ENCODE measurements at regions not wholly inside any gene's neighbourhood (a gene's known extent, or its start where the extent isn't known, plus 50 kb on each side); places are given as distances from the start of the nearest gene placed in this dataset.

DNA sequence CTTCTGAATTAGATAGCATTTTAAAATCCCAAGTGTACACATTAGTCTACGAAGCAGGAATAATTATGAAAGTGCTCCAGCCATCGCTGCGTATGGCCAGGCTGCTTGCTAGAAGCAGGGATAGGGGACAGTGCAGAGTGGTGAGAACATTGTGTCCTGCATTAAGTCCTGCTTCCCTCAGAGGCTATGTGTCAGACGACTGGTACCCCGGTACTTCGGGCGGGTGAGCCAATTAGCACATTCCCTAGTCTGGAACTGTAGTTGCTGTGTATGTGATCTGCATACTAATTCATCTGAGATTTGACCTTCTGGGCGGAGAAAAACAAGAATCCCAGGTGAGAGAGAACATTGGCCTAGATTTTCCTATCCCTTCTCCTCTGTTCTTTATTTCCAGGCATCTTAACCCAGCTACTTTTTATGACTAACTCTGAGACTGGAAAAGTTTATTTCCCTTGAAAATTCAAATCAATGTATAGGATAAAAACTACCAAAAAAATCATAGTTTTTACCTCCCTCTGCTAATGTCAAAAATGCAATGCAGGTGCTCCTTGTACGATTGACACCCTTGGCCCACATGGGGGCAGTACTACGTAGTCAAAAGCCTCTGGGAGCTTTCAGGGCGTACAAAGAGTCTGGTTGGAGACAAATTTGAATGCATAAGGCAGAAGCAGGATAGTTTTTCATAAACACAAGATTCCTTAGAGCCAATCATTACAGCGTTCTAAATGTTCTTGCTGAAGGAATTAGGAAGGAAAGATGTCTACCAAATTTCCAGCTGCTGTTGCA, 764.3 kb downstream of the NOVA1 start:
- Histone ChIP-seq H3K27me3 (no peaks in the 10 kb centered on the region), H3K4me2 (no peak overlapping the region), H2AFZ (no peak overlapping the region), H3K9me3 (ENCODE audit: low read depth) (no peaks in the 10 kb centered on the region), H4K20me1 (ENCODE audit: insufficient read depth, poor library complexity, severe bottlenecking) (no peaks in the 10 kb centered on the region), H3K27ac (no peak overlapping the region), H3K4me1 (ENCODE audit: insufficient read depth) (no peaks in the 10 kb centered on the region), H3K36me3 (replicated peaks; ENCODE audit: insufficient read depth, low read depth) (no peaks in the 10 kb centered on the region), H3K79me2 (no peaks in the 10 kb centered on the region), H3K4me3 (no peak overlapping the region), H3K9me2 (replicated peaks; ENCODE audit: insufficient read depth) (no peaks in the 10 kb centered on the region)
- no peak for TF ChIP-seq EZH2 (IDR thresholded peaks at IDR 0.05; ENCODE audit: borderline replicate concordance)
- TF ChIP-seq, protein P1, sequence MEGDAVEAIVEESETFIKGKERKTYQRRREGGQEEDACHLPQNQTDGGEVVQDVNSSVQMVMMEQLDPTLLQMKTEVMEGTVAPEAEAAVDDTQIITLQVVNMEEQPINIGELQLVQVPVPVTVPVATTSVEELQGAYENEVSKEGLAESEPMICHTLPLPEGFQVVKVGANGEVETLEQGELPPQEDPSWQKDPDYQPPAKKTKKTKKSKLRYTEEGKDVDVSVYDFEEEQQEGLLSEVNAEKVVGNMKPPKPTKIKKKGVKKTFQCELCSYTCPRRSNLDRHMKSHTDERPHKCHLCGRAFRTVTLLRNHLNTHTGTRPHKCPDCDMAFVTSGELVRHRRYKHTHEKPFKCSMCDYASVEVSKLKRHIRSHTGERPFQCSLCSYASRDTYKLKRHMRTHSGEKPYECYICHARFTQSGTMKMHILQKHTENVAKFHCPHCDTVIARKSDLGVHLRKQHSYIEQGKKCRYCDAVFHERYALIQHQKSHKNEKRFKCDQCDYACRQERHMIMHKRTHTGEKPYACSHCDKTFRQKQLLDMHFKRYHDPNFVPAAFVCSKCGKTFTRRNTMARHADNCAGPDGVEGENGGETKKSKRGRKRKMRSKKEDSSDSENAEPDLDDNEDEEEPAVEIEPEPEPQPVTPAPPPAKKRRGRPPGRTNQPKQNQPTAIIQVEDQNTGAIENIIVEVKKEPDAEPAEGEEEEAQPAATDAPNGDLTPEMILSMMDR (IDR thresholded peaks at IDR 0.05; ENCODE audit: poor library complexity), result peak; percentile 71
- peak; percentile 72 for DNase-seq (ENCODE audit: low spot score)
- 55% methylated on average over 12 of the region's 12 CpGs for WGBS (ENCODE audit: low lambda C conversion rate, missing lambda C conversion rate)

DNA sequence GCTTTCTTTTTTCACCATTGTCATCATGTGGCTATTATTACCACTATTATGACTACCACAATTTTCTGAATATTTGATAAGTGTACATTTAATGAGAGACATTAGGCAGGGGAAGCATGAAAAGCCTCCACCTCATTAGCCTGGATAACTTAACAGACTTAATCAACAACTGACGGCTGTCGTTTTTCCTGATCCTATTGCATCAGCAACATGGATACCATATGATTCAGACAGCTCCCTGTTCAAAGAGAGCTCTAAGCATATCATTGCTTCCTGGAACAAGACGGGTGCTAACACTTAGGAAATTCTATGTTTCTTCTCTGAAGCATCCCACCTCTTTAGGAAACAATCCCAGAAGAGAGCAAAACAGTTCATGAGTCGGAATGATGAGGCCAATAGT, 765.2 kb downstream of the NOVA1 start:
- Histone ChIP-seq H3K79me2 (no peaks in the 10 kb centered on the region), H3K4me2 (no peak overlapping the region), H3K9me2 (replicated peaks; ENCODE audit: insufficient read depth) (no peaks in the 10 kb centered on the region), H3K27me3 (no peaks in the 10 kb centered on the region), H3K4me3 (no peak overlapping the region), H3K27ac (no peak overlapping the region), H3K9me3 (ENCODE audit: low read depth) (no peaks in the 10 kb centered on the region), H2AFZ (no peak overlapping the region), H3K4me1 (ENCODE audit: insufficient read depth) (no peaks in the 10 kb centered on the region), H4K20me1 (ENCODE audit: insufficient read depth, poor library complexity, severe bottlenecking) (no peaks in the 10 kb centered on the region), H3K36me3 (replicated peaks; ENCODE audit: insufficient read depth, low read depth) (no peaks in the 10 kb centered on the region)
- WGBS (ENCODE audit: low lambda C conversion rate, missing lambda C conversion rate), result 72% methylated on average over 4 of the region's 4 CpGs
- TF ChIP-seq EZH2phosphoT487 (IDR thresholded peaks at IDR 0.05; ENCODE audit: low read depth, severe bottlenecking, unreplicated experiment) (no peak), EZH2 (IDR thresholded peaks at IDR 0.05; ENCODE audit: borderline replicate concordance) (no peak)
- TF ChIP-seq, protein P1 (IDR thresholded peaks at IDR 0.05; ENCODE audit: poor library complexity), result no peak
- DNase-seq (ENCODE audit: low spot score), result no peak

DNA sequence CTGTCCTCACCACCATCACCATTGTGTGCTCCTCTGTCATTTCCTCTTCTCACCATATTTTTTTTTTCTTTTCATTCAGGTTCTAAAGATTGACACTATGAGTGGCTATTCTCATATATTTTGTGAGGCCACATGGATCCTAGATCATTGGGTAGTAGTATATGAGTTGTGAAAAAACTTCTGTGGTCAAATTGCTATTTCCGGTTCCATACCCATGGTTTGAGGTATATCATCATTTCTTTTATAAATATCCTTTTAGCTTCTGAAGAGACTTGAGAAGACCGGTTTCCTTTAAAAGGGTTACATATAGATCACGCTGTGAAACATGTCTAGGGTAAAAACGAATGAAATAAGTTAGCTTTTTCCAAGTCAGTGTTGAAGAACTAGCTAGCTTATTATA, 769.3 kb downstream of the NOVA1 start:
- Histone ChIP-seq H3K79me2 (no peaks in the 10 kb centered on the region), H3K4me1 (ENCODE audit: insufficient read depth) (no peaks in the 10 kb centered on the region), H3K9me2 (replicated peaks; ENCODE audit: insufficient read depth) (no peaks in the 10 kb centered on the region), H4K20me1 (ENCODE audit: insufficient read depth, poor library complexity, severe bottlenecking) (no peaks in the 10 kb centered on the region), H3K4me3 (no peak overlapping the region), H3K36me3 (replicated peaks; ENCODE audit: insufficient read depth, low read depth) (no peaks in the 10 kb centered on the region), H3K9me3 (ENCODE audit: low read depth) (no peaks in the 10 kb centered on the region), H3K4me2 (no peak overlapping the region), H3K27ac (no peak overlapping the region), H3K27me3 (no peaks in the 10 kb centered on the region), H2AFZ (no peak overlapping the region)
- 92% methylated on average over 4 of the region's 4 CpGs for WGBS (ENCODE audit: low lambda C conversion rate, missing lambda C conversion rate)
- no peak for DNase-seq (ENCODE audit: low spot score)
- TF ChIP-seq, protein P1 (IDR thresholded peaks at IDR 0.05; ENCODE audit: poor library complexity), result no peak
- TF ChIP-seq EZH2 (IDR thresholded peaks at IDR 0.05; ENCODE audit: borderline replicate concordance) (no peak), EZH2phosphoT487 (IDR thresholded peaks at IDR 0.05; ENCODE audit: low read depth, severe bottlenecking, unreplicated experiment) (no peak)

Data from hepatocyte (in vitro differentiated cells).